Limb (tissue), 2 donors: ENCODE measurements at regions not wholly inside any gene's neighbourhood (a gene's known extent, or its start where the extent isn't known, plus 50 kb on each side); places are given as distances from the start of the nearest gene placed in this dataset.

Experiments used
- DNase-seq, 2 donors: peaks; one replicate each; pipeline ENCODE4 v3.0.0-alpha.2; 2016; ENCODE audit errors: extremely low spot score in 2 of 2

DNA sequence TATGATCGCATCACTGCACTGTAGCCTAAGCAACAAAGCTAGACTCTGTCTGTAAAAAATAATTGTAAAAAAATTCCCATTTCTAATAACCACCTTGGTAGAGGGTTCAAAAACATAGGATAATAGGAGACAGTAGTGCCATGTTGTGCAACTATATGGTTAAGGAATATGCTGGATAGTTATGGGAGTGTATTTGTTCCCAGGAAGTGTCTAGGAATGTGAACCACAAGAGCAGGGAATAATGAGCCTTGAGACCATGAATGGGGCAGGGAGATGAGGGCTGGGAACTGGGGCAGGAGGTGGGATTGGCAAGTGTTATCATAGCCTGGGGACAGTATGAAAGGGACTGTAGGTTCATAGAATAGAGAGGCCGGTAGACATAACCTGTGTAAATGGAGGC is 50.4 kb downstream of the RUSC2 start:
- no peak for DNase-seq

DNA sequence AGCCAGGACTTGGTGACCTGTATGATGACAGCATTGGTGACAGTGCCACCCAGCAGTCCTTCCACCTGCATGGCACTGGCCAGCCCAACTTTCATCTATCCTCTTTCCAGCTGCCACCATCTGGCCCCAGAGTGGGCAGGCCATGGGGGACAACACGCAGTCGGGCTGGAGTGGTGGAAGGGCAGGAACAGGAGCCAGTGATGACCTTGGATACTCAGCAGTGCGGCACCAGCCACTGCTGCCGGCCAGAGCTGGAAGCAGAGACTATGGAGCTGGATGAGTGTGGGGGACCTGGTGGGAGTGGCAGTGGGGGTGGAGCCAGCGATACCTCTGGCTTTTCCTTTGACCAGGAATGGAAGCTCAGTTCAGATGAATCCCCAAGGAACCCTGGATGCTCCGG is 56.9 kb downstream of the RUSC2 start:
- DNase-seq: no peak

DNA sequence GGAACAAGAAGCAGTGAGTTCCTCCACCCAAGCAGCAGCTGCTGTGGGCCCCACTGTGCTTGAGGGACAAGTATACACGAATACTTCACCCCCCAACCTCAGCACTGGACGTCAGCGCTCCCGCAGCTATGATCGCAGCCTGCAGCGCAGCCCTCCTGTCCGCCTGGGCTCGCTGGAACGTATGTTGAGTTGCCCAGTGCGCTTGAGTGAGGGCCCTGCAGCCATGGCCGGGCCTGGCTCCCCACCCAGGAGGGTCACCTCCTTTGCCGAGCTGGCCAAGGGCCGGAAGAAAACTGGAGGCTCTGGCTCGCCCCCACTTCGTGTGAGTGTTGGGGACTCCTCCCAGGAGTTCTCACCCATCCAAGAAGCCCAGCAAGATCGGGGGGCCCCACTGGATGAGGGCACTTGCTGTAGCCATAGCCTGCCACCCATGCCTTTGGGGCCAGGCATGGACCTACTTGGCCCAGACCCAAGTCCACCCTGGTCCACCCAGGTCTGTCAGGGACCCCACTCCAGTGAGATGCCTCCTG is 57.1 kb upstream of the TESK1 start:
- DNase-seq: no peak

DNA sequence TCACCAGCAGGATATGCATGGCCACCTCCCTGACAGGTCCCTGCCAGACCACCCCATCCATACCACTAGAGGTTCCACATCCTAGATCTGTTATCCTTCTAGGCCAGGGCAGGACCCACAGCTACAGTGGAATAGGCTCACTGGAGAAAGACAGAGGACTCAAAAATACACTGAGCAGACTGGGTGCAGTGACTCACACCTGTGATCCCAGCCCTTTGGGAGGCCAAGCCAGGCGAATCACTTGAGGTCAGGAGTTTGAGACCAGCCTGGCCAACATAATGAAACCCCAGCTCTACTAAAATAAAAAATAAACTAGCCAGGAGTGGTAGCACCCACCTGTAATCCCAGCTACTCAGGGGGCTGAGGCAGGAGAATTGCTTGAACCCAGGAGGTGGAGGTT is 56.5 kb upstream of the TESK1 start:
- no peak for DNase-seq

DNA sequence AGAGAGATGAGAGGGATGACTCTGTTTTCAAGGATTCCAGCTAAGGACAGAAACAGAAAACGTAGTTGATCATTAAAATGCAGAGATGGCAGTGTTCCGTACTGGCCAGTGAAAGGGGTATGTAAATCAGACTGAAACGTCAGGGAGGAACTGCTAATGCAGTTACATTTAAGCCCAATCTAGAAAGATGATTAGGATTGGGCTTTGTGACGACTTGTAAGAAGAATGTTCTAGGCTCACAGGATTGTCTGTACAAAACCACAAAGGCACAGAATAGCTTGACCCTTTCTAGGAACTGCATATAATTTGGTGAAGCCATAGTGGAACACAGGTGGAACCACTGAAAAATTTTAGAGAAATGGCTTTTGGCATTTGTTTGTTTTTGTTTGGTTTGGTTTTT is 55.6 kb upstream of the TESK1 start:
- DNase-seq: no peak

DNA sequence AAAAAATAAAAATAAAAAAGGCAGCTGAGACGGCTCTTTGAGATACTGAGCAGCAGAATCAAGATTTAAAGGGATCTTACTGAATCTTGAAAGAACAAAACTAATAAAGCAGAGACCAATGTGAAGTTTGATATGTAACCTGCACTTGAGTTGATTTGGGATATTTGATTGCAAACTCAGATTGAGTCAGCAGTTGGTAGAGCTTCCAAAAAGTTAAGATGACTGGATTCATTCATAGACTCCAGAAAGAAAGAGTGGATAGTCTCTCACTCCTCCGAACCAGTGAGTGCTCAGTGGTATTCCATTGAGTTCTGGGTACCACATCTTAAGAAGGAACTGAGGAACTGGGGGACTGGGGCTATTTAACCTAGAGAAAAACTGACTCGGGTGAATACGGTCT is 52.7 kb upstream of the TESK1 start:
- DNase-seq: no peak

DNA sequence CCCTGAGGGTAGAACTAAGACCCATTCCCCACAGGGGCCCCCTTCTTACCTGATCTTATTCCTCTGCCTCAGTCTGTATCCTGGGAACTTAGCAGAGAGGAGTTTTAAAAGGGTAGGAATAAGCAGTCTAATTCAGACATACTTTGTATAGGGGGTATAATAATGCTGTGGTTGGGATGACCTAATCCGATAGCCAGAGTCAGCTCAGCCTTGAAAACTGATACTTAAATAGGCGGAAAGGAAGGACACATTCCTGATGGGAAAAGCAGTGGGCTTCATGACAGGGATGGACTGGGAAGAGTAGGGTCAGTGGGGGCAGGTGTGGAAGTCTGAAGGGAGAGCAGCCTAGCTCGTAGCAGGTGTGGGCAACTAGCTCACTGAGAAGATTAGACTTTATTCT is 52.2 kb upstream of the TESK1 start:
- no peak for DNase-seq

DNA sequence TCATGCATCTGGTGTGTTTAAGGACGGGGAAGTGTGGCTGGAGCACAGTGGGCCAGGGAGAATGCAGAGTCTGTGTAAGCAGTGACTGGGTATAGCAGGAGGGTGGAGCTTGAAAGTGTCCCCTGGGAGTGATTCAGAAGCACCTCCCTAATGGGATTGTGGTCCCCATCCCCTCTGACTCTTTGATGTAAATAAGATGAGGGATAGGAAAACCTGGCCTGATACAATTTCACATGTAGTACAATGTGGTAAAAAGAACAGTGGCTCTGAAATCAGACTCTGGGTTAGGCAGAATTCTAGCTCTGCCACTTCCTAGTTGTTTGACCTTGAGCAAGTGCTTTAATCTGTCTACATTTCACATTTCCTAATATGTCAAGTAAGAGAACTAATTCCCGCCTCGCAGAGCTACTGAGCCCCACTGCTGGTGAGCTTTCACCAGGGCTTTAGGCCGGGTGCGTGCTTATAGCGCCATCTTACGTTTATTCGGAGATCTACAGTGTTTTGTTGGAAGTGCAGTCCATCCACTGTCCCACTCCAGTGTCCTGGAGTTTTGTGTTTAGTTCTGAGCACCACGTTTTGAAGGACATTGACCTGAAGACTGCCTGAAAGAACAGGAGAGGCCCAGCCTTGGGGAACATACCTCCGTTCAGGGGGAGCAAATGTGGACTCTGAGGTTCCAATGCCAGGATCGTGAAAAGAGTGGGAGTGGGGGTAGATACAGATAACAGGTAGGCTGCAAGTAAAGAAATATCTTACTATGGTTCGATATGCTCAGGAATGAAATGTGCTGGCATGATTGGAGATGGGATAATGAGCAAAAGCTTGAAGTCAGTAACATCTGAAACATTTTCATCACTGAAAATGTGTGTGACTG is 51.2 kb upstream of the TESK1 start:
- DNase-seq: peak; percentile 70 to 76

DNA sequence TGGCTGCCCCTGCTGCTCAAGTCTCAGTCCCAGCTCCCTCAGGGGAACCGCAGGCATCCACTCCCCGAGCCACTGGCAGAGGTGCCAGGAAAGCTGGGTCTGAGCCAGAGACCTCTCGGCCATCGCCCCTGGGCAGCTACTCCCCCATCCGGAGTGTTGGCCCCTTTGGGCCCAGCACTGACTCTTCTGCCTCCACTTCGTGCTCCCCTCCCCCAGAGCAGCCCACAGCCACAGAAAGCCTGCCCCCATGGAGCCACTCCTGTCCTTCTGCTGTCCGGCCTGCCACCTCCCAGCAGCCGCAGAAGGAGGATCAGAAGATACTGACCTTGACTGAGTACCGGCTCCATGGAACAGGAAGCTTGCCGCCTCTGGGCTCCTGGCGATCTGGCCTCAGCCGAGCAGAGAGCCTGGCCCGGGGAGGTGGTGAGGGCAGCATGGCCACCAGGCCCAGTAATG is 49.8 kb upstream of the TESK1 start:
- DNase-seq: no peak
